Body of pancreas (tissue), 4 donors: ENCODE measurements at regions not wholly inside any gene's neighbourhood (a gene's known extent, or its start where the extent isn't known, plus 50 kb on each side); places are given as distances from the start of the nearest gene placed in this dataset.

Source experiments
- POLR2A ChIP-seq, 3 donors: fragments of 450-650 bp; IDR thresholded peaks; one replicate each; pipeline ENCODE4 v1.6.1; 2016; ENCODE audit warnings: antibody characterized with exemption in 3 of 3, mild to moderate bottlenecking in 2 of 3
- TF ChIP-seq, protein P1 (sequence below), 7 experiments: fragments of 450-650 bp in 4 of 7; fragments of 200-600 bp in 3 of 7; sonication (generic) in 3 of 7; IDR thresholded peaks; one replicate each; pipeline ENCODE4 v1.5.1; 2016 to 2019; ENCODE audit warnings: antibody characterized with exemption in 7 of 7

- TF ChIP-seq, protein P1, sequence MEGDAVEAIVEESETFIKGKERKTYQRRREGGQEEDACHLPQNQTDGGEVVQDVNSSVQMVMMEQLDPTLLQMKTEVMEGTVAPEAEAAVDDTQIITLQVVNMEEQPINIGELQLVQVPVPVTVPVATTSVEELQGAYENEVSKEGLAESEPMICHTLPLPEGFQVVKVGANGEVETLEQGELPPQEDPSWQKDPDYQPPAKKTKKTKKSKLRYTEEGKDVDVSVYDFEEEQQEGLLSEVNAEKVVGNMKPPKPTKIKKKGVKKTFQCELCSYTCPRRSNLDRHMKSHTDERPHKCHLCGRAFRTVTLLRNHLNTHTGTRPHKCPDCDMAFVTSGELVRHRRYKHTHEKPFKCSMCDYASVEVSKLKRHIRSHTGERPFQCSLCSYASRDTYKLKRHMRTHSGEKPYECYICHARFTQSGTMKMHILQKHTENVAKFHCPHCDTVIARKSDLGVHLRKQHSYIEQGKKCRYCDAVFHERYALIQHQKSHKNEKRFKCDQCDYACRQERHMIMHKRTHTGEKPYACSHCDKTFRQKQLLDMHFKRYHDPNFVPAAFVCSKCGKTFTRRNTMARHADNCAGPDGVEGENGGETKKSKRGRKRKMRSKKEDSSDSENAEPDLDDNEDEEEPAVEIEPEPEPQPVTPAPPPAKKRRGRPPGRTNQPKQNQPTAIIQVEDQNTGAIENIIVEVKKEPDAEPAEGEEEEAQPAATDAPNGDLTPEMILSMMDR (IDR thresholded peaks at IDR 0.05): no peak
- TF ChIP-seq POLR2A (IDR thresholded peaks at IDR 0.05): no peak
These were observed 74.7 kb downstream of the COPS8 start for GRCh38 chr2:237160271-237160919.
